DND-41 (cell line): ENCODE measurements at regions not wholly inside any gene's neighbourhood (a gene's known extent, or its start where the extent isn't known, plus 50 kb on each side); places are given as distances from the start of the nearest gene placed in this dataset.

Experiments
- ATAC-seq: fragments of 200-7000 bp; cut with Tn5 transposase; 3 replicates; pipeline ENCODE4 v1.9.1; 2021; ENCODE audit warnings: low read depth; ENCODE audit not compliant: insufficient read depth
- DNase-seq: peaks from one replicate; pipeline ENCODE4 v3.0.0-alpha.2; 2020
- H2AFZ ChIP-seq: 2 replicates; pipeline ENCODE4 v1.6.0; 2012; ENCODE audit warnings: low read depth, low read length
- H3K27ac ChIP-seq: 2 replicates; pipeline ENCODE4 v1.5.1; 2012; ENCODE audit warnings: low read length, inconsistent platforms
- H3K27me3 ChIP-seq: fragments of 200-600 bp; sonication (generic); 2 replicates; pipeline ENCODE4 v1.6.0; 2012; ENCODE audit warnings: low read length, mild to moderate bottlenecking, inconsistent platforms; ENCODE audit not compliant: insufficient read depth, poor library complexity
- H3K36me3 ChIP-seq: 2 replicates; pipeline ENCODE4 v1.5.1; 2012; ENCODE audit warnings: low read length, inconsistent platforms; ENCODE audit not compliant: insufficient read depth
- H3K4me1 ChIP-seq: 2 replicates; pipeline ENCODE4 v1.5.1; 2012; ENCODE audit warnings: mild to moderate bottlenecking, low read length; ENCODE audit not compliant: insufficient read depth
- H3K4me2 ChIP-seq: 2 replicates; pipeline ENCODE4 v1.6.0; 2012; ENCODE audit warnings: mild to moderate bottlenecking, moderate library complexity, low read length, inconsistent platforms; ENCODE audit not compliant: insufficient read depth
- H3K4me3 ChIP-seq, 2 experiments: fragments of 200-600 bp in 1 of 2; shearing (Covaris generic) in 1 of 2; 2 replicates each; pipeline ENCODE4 v1.5.1; 2012 to 2016; ENCODE audit warnings: inconsistent platforms in 2 of 2, low read length in 2 of 2, mild to moderate bottlenecking in 2 of 2, low read depth in 1 of 2, moderate library complexity in 1 of 2
- H3K79me2 ChIP-seq: 2 replicates; pipeline ENCODE4 v1.6.0; 2012; ENCODE audit warnings: low read length, inconsistent platforms; ENCODE audit not compliant: insufficient read depth
- H3K9ac ChIP-seq: 2 replicates; pipeline ENCODE4 v1.6.0; 2012; ENCODE audit warnings: low read depth, mild to moderate bottlenecking, inconsistent platforms, low read length, moderate library complexity
- H3K9me3 ChIP-seq: 2 replicates; pipeline ENCODE4 v1.5.1; 2012; ENCODE audit warnings: low read length, moderate library complexity, mild to moderate bottlenecking, inconsistent platforms; ENCODE audit not compliant: insufficient read depth, severe bottlenecking
- H4K20me1 ChIP-seq: 2 replicates; pipeline ENCODE4 v1.6.0; 2012; ENCODE audit warnings: low read length; ENCODE audit not compliant: insufficient read depth
- EZH2 ChIP-seq: IDR thresholded peaks from 3 replicates; pipeline ENCODE4 v1.6.1; 2012; ENCODE audit warnings: borderline replicate concordance, low read depth, mild to moderate bottlenecking, moderate library complexity, low read length, inconsistent platforms; ENCODE audit not compliant: severe bottlenecking
- TF ChIP-seq, protein P1 (sequence below): IDR thresholded peaks from 2 replicates; pipeline ENCODE4 v1.5.1; 2012; ENCODE audit warnings: borderline replicate concordance, low read length, moderate library complexity, mild to moderate bottlenecking; ENCODE audit not compliant: poor library complexity, severe bottlenecking; ENCODE audit errors: extremely low read depth

DNA sequence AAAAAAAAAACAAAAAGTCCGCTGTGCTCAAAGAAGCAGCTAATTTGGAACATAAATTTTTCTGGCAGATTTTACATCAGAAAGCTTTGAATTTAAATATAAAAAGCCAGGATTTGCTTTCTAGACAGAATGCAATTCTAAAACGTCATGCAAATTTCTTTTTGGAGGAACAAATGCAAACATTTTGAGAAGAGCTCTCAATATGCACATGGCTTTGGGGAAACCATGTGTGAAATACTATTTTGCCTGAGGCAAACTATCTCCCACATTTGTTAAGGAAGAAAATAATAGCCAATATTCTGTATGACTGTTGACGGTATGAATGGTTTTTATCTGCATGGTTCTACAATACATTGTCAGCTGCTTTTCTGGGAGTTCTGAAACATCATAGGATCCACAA lies 320.0 kb upstream of the PSMD7 start:
- H3K79me2 ChIP-seq, result no peaks in the 10 kb centered on the region
- no peak for ATAC-seq

DNA sequence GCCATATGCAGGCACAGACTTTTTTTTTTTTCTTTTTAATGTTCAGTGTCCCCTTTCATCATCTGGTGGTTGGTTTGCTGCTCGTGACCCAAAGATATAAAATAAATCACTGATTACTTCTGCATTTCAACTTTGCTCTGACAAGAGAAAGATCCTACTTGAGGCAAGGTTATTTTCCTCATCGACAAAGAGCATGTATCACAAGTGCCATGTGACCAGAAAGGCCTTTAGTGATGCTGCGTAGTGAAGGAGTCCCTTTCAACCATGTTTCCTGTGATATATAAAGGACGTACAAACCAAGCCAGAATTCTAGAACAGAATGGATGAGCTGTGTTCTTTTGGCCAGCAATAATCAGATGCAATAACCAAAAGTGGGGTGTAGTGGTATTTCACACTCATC lies 323.4 kb upstream of the PSMD7 start:
- Histone ChIP-seq H3K36me3 (no peaks in the 10 kb centered on the region), H3K4me2 (no peak overlapping the region), H3K27ac (no peak overlapping the region), H3K79me2 (no peaks in the 10 kb centered on the region), H3K4me1 (no peaks in the 10 kb centered on the region), H3K9ac (no peak overlapping the region), H4K20me1 (no peaks in the 10 kb centered on the region), H3K9me3 (no peaks in the 10 kb centered on the region), H2AFZ (no peak overlapping the region), H3K27me3 (no peaks in the 10 kb centered on the region), H3K4me3 (no peak overlapping the region)
- TF ChIP-seq EZH2, result no peak
- ATAC-seq (no peak), DNase-seq (no peak)

More for the DNA sequence above, 320.0 kb upstream of the PSMD7 start:
- Histone ChIP-seq H3K27ac (no peak overlapping the region), H3K27me3 (no peaks in the 10 kb centered on the region), H3K36me3 (no peaks in the 10 kb centered on the region), H3K9ac (no peak overlapping the region), H2AFZ (no peak overlapping the region), H3K4me2 (no peak overlapping the region), H3K9me3 (peaks cover 3% of the 10 kb centered on the region), H3K4me3 (no peak overlapping the region), H3K4me1 (no peaks in the 10 kb centered on the region), H4K20me1 (no peaks in the 10 kb centered on the region)
- DNase-seq, result no peak
- no peak for TF ChIP-seq EZH2
- TF ChIP-seq, protein P1, sequence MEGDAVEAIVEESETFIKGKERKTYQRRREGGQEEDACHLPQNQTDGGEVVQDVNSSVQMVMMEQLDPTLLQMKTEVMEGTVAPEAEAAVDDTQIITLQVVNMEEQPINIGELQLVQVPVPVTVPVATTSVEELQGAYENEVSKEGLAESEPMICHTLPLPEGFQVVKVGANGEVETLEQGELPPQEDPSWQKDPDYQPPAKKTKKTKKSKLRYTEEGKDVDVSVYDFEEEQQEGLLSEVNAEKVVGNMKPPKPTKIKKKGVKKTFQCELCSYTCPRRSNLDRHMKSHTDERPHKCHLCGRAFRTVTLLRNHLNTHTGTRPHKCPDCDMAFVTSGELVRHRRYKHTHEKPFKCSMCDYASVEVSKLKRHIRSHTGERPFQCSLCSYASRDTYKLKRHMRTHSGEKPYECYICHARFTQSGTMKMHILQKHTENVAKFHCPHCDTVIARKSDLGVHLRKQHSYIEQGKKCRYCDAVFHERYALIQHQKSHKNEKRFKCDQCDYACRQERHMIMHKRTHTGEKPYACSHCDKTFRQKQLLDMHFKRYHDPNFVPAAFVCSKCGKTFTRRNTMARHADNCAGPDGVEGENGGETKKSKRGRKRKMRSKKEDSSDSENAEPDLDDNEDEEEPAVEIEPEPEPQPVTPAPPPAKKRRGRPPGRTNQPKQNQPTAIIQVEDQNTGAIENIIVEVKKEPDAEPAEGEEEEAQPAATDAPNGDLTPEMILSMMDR, result no peak

DNA sequence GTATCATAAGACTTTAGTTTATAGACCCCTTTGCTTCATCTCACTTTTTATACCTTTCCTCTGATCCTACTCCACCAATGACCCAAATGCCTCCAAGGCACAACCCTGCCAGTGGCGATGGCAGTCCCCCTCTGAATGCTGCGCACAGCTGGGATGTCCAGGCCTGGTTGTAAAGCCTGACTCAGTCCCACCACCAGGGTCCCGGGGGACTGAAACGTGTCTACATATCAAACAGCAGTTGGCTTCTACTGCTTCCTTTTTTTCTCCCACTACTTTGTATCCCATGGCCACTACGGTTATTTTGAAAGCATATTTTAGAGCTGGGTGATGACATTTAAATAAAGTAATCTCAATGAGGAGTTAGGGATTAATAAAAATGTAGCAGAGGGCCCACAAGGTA lies 329.8 kb upstream of the PSMD7 start:
- H4K20me1 ChIP-seq, result no peaks in the 10 kb centered on the region
- no peak overlapping the region for H3K27ac ChIP-seq
- no peak overlapping the region for H2AFZ ChIP-seq
- TF ChIP-seq EZH2, result no peak
- TF ChIP-seq, protein P1, result no peak
- H3K36me3 ChIP-seq, result no peaks in the 10 kb centered on the region
- no peak overlapping the region for H3K4me2 ChIP-seq
- peaks cover 4% of the 10 kb centered on the region for H3K9me3 ChIP-seq
- H3K4me3 ChIP-seq, result no peak overlapping the region
- DNase-seq (peak; percentile 17), ATAC-seq (no peak)
- no peaks in the 10 kb centered on the region for H3K27me3 ChIP-seq
- no peak overlapping the region for H3K9ac ChIP-seq
- no peaks in the 10 kb centered on the region for H3K79me2 ChIP-seq
- H3K4me1 ChIP-seq, result no peaks in the 10 kb centered on the region

DNA sequence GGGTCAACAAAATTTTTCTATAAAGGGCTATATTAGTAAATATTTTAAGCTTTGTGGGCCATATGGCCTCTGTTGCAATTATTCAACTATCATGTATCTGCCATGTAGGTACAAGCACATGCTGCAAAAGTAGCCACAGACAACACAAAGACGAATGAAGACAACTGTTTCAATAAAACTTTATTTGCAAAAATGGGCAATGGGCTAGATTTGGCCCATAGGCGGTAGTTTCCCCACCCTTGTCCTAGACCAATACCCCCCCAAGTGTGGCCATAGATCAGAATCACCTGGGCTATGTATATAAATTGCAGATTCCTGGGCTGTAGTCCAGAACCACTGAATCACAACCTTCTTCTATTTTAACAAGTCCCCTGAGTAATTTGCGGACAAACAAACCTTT lies 331.0 kb upstream of the PSMD7 start:
- no peak for TF ChIP-seq EZH2
- TF ChIP-seq, protein P1, result no peak
- H3K79me2 ChIP-seq, result no peaks in the 10 kb centered on the region
- no peak overlapping the region for H3K4me3 ChIP-seq
- no peaks in the 10 kb centered on the region for H3K27me3 ChIP-seq
- H3K9me3 ChIP-seq, result peaks cover 4% of the 10 kb centered on the region
- no peak for DNase-seq
- no peak overlapping the region for H3K4me2 ChIP-seq
- H3K9ac ChIP-seq, result no peak overlapping the region
- no peaks in the 10 kb centered on the region for H3K36me3 ChIP-seq
- no peak for ATAC-seq
- H2AFZ ChIP-seq, result no peak overlapping the region
- no peaks in the 10 kb centered on the region for H4K20me1 ChIP-seq
- H3K4me1 ChIP-seq, result no peaks in the 10 kb centered on the region
- H3K27ac ChIP-seq, result no peak overlapping the region
